ENCODE measurements at regions not wholly inside any gene's neighbourhood (a gene's known extent, or its start where the extent isn't known, plus 50 kb on each side); places are given as distances from the start of the nearest gene placed in this dataset.
A peak's percentile ranks its signal among the peaks of the same experiment; 100 is the strongest.

GRCh38 chr14:34039428-34040047, 88.7 kb upstream of the EGLN3 start (continued):
- no peak for TF ChIP-seq ZBTB10 (CRISPR knock-in tag; IDR thresholded peaks at IDR 0.05; ENCODE audit: borderline replicate concordance)
- TF ChIP-seq IRX3 (CRISPR knock-in tag; IDR thresholded peaks at IDR 0.05; ENCODE audit: borderline replicate concordance, low read depth), result no peak
- no peak for TF ChIP-seq ZNF496 (CRISPR knock-in tag; IDR thresholded peaks at IDR 0.05; ENCODE audit: insufficient replicate concordance)
- TF ChIP-seq, protein P1, sequence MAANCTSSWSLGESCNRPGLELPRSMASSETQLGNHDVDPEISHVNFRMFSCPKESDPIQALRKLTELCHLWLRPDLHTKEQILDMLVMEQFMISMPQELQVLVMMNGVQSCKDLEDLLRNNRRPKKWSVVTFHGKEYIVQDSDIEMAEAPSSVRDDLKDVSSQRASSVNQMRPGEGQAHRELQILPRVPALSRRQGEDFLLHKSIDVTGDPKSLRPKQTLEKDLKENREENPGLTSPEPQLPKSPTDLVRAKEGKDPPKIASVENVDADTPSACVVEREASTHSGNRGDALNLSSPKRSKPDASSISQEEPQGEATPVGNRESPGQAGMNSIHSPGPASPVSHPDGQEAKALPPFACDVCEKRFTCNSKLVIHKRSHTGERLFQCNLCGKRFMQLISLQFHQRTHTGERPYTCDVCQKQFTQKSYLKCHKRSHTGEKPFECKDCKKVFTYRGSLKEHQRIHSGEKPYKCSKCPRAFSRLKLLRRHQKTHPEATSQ (CRISPR knock-in tag; IDR thresholded peaks at IDR 0.05; ENCODE audit: borderline replicate concordance), result no peak
- TF ChIP-seq NFYC (CRISPR knock-in tag; IDR thresholded peaks at IDR 0.05), result peak; percentile 50
- TF ChIP-seq NKX3-1 (CRISPR knock-in tag; IDR thresholded peaks at IDR 0.05), result no peak
- no peak for TF ChIP-seq ZBTB7A (CRISPR knock-in tag; IDR thresholded peaks at IDR 0.05)
- TF ChIP-seq, protein P2, sequence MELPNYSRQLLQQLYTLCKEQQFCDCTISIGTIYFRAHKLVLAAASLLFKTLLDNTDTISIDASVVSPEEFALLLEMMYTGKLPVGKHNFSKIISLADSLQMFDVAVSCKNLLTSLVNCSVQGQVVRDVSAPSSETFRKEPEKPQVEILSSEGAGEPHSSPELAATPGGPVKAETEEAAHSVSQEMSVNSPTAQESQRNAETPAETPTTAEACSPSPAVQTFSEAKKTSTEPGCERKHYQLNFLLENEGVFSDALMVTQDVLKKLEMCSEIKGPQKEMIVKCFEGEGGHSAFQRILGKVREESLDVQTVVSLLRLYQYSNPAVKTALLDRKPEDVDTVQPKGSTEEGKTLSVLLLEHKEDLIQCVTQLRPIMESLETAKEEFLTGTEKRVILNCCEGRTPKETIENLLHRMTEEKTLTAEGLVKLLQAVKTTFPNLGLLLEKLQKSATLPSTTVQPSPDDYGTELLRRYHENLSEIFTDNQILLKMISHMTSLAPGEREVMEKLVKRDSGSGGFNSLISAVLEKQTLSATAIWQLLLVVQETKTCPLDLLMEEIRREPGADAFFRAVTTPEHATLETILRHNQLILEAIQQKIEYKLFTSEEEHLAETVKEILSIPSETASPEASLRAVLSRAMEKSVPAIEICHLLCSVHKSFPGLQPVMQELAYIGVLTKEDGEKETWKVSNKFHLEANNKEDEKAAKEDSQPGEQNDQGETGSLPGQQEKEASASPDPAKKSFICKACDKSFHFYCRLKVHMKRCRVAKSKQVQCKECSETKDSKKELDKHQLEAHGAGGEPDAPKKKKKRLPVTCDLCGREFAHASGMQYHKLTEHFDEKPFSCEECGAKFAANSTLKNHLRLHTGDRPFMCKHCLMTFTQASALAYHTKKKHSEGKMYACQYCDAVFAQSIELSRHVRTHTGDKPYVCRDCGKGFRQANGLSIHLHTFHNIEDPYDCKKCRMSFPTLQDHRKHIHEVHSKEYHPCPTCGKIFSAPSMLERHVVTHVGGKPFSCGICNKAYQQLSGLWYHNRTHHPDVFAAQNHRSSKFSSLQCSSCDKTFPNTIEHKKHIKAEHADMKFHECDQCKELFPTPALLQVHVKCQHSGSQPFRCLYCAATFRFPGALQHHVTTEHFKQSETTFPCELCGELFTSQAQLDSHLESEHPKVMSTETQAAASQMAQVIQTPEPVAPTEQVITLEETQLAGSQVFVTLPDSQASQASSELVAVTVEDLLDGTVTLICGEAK (IDR thresholded peaks at IDR 0.05), result no peak
- TF ChIP-seq, protein P2 (CRISPR knock-in tag; IDR thresholded peaks at IDR 0.05), result no peak
- peak; percentile 94 for TF ChIP-seq FOSL2 (CRISPR knock-in tag; IDR thresholded peaks at IDR 0.05)
- peak; percentile 23; the same call in 1 of the 2 replicates for TF ChIP-seq BCL6 (CRISPR knock-in tag; IDR thresholded peaks at IDR 0.05)
- no peak for TF ChIP-seq CENPT (CRISPR knock-in tag; IDR thresholded peaks at IDR 0.05; ENCODE audit: low read depth)
- TF ChIP-seq ZKSCAN5 (CRISPR knock-in tag; IDR thresholded peaks at IDR 0.05), result no peak
- TF ChIP-seq ZBTB33 (CRISPR knock-in tag; IDR thresholded peaks at IDR 0.05), result peak; percentile 4; the same call in 1 of the 2 replicates
- no peak for TF ChIP-seq HOXA7 (CRISPR knock-in tag; IDR thresholded peaks at IDR 0.05)

Measured in HepG2 (cell line).